ENCODE measurements at regions not wholly inside any gene's neighbourhood (a gene's known extent, or its start where the extent isn't known, plus 50 kb on each side); places are given as distances from the start of the nearest gene placed in this dataset.

GRCh38 chr13:33642374-33643065 is 175.4 kb upstream of the RFC3 start:
- TF ChIP-seq CTCF (IDR thresholded peaks at IDR 0.05) (no peak), EZH2 (IDR thresholded peaks at IDR 0.05; ENCODE audit: borderline replicate concordance, insufficient read depth, low read depth, low read length, poor library complexity, severe bottlenecking) (no peak)

Data from B cell (primary cell).